Gastrocnemius medialis (tissue), 4 donors: ENCODE measurements at regions not wholly inside any gene's neighbourhood (a gene's known extent, or its start where the extent isn't known, plus 50 kb on each side); places are given as distances from the start of the nearest gene placed in this dataset.

Experiments used
- ATAC-seq, 2 donors: fragments of 150-250 bp; one replicate each; pipeline ENCODE4 v1.9.1; 2016
- DNase-seq, 2 donors: peaks; one replicate each; pipeline ENCODE4 v3.0.0-alpha.2; 2019
- H3K27ac ChIP-seq, 4 donors: fragments of 200-600 bp; sonication (generic); 1 replicate in 1 of 4; 2 replicates in 3 of 4; pipeline ENCODE4 v1.5.1; 2016 to 2018; ENCODE audit warnings: mild to moderate bottlenecking in 2 of 4, moderate library complexity in 1 of 4
- H3K27me3 ChIP-seq, 3 donors: fragments of 200-600 bp; sonication (generic) in 2 of 3; 1 replicate in 1 of 3; 2 replicates in 2 of 3; pipeline versions ENCODE4 v1.5.1 to v1.6.0; 2016 to 2019; ENCODE audit warnings: mild to moderate bottlenecking in 1 of 3, moderate library complexity in 1 of 3
- H3K36me3 ChIP-seq, 2 donors: fragments of 200-600 bp; sonication (generic) in 1 of 2; one replicate each; pipeline ENCODE4 v1.5.1; 2017 to 2018
- H3K4me1 ChIP-seq, 2 donors: fragments of 200-600 bp; sonication (generic) in 1 of 2; one replicate each; pipeline ENCODE4 v1.5.1; 2016 to 2017; ENCODE audit warnings: mild to moderate bottlenecking in 2 of 2
- H3K4me3 ChIP-seq, 4 donors: fragments of 200-600 bp; sonication (generic) in 3 of 4; 1 replicate in 1 of 4; 2 replicates in 3 of 4; pipeline ENCODE4 v1.5.1; 2016 to 2019; ENCODE audit warnings: mild to moderate bottlenecking in 2 of 4
- H3K9me3 ChIP-seq, 3 donors: fragments of 200-600 bp; sonication (generic) in 2 of 3; 1 replicate in 1 of 3; 2 replicates in 2 of 3; pipeline ENCODE4 v1.5.1; 2016 to 2019
- CTCF ChIP-seq, 5 experiments: fragments of 450-650 bp in 3 of 5; fragments of 200-600 bp in 2 of 5; sonication (generic) in 2 of 5; IDR thresholded peaks in 4 of 5; conservative IDR thresholded peaks in 1 of 5; 1 replicate in 4 of 5; 2 replicates in 1 of 5; pipeline ENCODE4 v1.5.1; 2016 to 2019; ENCODE audit warnings: antibody characterized with exemption in 5 of 5, mild to moderate bottlenecking in 3 of 5, moderate library complexity in 3 of 5
- POLR2A ChIP-seq, 2 donors: fragments of 450-650 bp; IDR thresholded peaks; one replicate each; pipeline ENCODE4 v1.6.1; 2017; ENCODE audit warnings: antibody characterized with exemption in 2 of 2, mild to moderate bottlenecking in 2 of 2, moderate library complexity in 2 of 2
- in situ Hi-C, 4 donors: fragments of 200-750 bp; cut with MboI; loops; one replicate each; pipeline versions ENCODE4 v1.15.0 to v1.8.0; 2017; ENCODE audit warnings: low sequenced_read_pairs in 4 of 4
- intact Hi-C: fragments of 100-400 bp; cut with DNase I; formaldehyde crosslinking; loops from one replicate; pipeline ENCODE4 v1.15.1; 2023; ENCODE audit warnings: low total_unique reads

GRCh38 chr11:95404370-95404769 lies 173.4 kb upstream of the SESN3 start:
- no peaks in the 10 kb centered on the region for H3K36me3 ChIP-seq
- ATAC-seq (no peak), DNase-seq (no peak)
- H3K9me3 ChIP-seq: no peaks in the 10 kb centered on the region
- no peak overlapping the region for H3K4me3 ChIP-seq
- TF ChIP-seq POLR2A (IDR thresholded peaks at IDR 0.05) (no peak), CTCF (IDR thresholded peaks at IDR 0.05 in 4 of 5, conservative IDR thresholded peaks at IDR 0.05 in 1 of 5) (no peak)
- intact Hi-C loops (no loop called here), in situ Hi-C loops (no loop called here)
- no peaks in the 10 kb centered on the region for H3K27me3 ChIP-seq
- no peak overlapping the region for H3K27ac ChIP-seq
- no peaks in the 10 kb centered on the region for H3K4me1 ChIP-seq

GRCh38 chr11:95398437-95399112 lies 167.6 kb upstream of the SESN3 start:
- Histone ChIP-seq H3K9me3 (no peaks in the 10 kb centered on the region), H3K27me3 (no peaks in the 10 kb centered on the region), H3K4me1 (no peaks in the 10 kb centered on the region), H3K36me3 (no peaks in the 10 kb centered on the region), H3K4me3 (no peak overlapping the region), H3K27ac (no peak overlapping the region)
- TF ChIP-seq POLR2A (IDR thresholded peaks at IDR 0.05): no peak
- no peak for TF ChIP-seq CTCF (IDR thresholded peaks at IDR 0.05 in 4 of 5, conservative IDR thresholded peaks at IDR 0.05 in 1 of 5)
- intact Hi-C loops: no loop called here
- ATAC-seq: no peak
- in situ Hi-C loops: no loop called here
- DNase-seq: no peak

- Histone ChIP-seq H3K27ac (no peak overlapping the region), H3K4me1 (no peaks in the 10 kb centered on the region), H3K4me3 (no peak overlapping the region), H3K27me3 (no peaks in the 10 kb centered on the region), H3K9me3 (no peaks in the 10 kb centered on the region), H3K36me3 (no peaks in the 10 kb centered on the region)
- ATAC-seq (no peak), DNase-seq (no peak)
- intact Hi-C loops: no loop called here
- TF ChIP-seq POLR2A (IDR thresholded peaks at IDR 0.05) (no peak), CTCF (IDR thresholded peaks at IDR 0.05 in 4 of 5, conservative IDR thresholded peaks at IDR 0.05 in 1 of 5) (no peak)
- in situ Hi-C loops: no loop called here
These were observed 161.6 kb upstream of the SESN3 start for GRCh38 chr11:95392644-95393043.

GRCh38 chr11:95389427-95389826 lies 158.4 kb upstream of the SESN3 start:
- in situ Hi-C loops (no loop called here), intact Hi-C loops (no loop called here)
- Histone ChIP-seq H3K27me3 (no peaks in the 10 kb centered on the region), H3K27ac (no peak overlapping the region), H3K36me3 (no peaks in the 10 kb centered on the region), H3K4me1 (no peaks in the 10 kb centered on the region), H3K9me3 (no peaks in the 10 kb centered on the region), H3K4me3 (no peak overlapping the region)
- DNase-seq (no peak), ATAC-seq (no peak)
- TF ChIP-seq CTCF (IDR thresholded peaks at IDR 0.05 in 4 of 5, conservative IDR thresholded peaks at IDR 0.05 in 1 of 5): no peak
- TF ChIP-seq POLR2A (IDR thresholded peaks at IDR 0.05): no peak

GRCh38 chr11:95388086-95388485 lies 157.1 kb upstream of the SESN3 start:
- Histone ChIP-seq H3K27ac (no peak overlapping the region), H3K4me3 (no peak overlapping the region), H3K9me3 (no peaks in the 10 kb centered on the region), H3K36me3 (no peaks in the 10 kb centered on the region), H3K4me1 (no peaks in the 10 kb centered on the region), H3K27me3 (no peaks in the 10 kb centered on the region)
- no peak for ATAC-seq
- in situ Hi-C loops (no loop called here), intact Hi-C loops (no loop called here)
- no peak for TF ChIP-seq CTCF (IDR thresholded peaks at IDR 0.05 in 4 of 5, conservative IDR thresholded peaks at IDR 0.05 in 1 of 5)
- TF ChIP-seq POLR2A (IDR thresholded peaks at IDR 0.05): no peak
- DNase-seq: no peak
